Neural progenitor cell (in vitro differentiated cells): ENCODE measurements at regions not wholly inside any gene's neighbourhood (a gene's known extent, or its start where the extent isn't known, plus 50 kb on each side); places are given as distances from the start of the nearest gene placed in this dataset.

Source experiments
- CTCF ChIP-seq: fragments of 200-600 bp; sonication (generic); IDR thresholded peaks from 2 replicates; pipeline ENCODE4 v1.5.1; 2017; ENCODE audit warnings: antibody characterized with exemption, mild to moderate bottlenecking
- EZH2 ChIP-seq: fragments of 200-600 bp; sonication (generic); IDR thresholded peaks from 2 replicates; pipeline ENCODE4 v1.6.1; 2017; ENCODE audit warnings: antibody characterized with exemption, mild to moderate bottlenecking, moderate library complexity
- EZH2phosphoT487 ChIP-seq: fragments of 200-600 bp; sonication (generic); IDR thresholded peaks from 2 replicates; pipeline ENCODE4 v1.6.1; 2017; ENCODE audit warnings: antibody characterized with exemption

DNA sequence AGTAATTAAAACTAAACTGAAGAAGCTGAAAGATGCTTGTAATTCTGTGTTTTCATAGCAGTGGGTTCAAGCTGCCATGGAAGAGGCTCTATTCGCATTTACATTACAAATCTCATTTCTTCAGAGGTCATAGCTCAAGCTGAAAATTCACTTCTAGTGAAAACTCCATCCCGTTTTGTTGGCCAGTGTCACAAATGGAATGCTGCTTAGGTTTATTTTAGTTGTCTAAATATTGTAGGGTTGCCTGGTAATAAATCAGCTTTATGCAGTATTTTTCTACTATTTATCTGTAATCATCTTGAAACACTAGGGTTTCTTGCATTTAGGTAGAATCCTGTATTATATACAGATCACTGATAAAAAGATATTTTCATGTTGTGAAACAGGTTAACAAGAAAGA lies 240.6 kb downstream of the PTBP2 start:
- TF ChIP-seq CTCF (no peak), EZH2 (no peak), EZH2phosphoT487 (no peak)
